ENCODE measurements at regions not wholly inside any gene's neighbourhood (a gene's known extent, or its start where the extent isn't known, plus 50 kb on each side); places are given as distances from the start of the nearest gene placed in this dataset.
A peak's percentile ranks its signal among the peaks of the same experiment; 100 is the strongest.
"Not testable (repeated sequence)": the region's sequence is repeated elsewhere in the genome, so short reads cannot be mapped to it uniquely, and the experiment has no call there.

GRCh38 chr5:176018598-176018997, 50.5 kb upstream of the THOC3 start:
- not testable (repeated sequence) for DNase-seq (ENCODE audit: low read depth)

DNA sequence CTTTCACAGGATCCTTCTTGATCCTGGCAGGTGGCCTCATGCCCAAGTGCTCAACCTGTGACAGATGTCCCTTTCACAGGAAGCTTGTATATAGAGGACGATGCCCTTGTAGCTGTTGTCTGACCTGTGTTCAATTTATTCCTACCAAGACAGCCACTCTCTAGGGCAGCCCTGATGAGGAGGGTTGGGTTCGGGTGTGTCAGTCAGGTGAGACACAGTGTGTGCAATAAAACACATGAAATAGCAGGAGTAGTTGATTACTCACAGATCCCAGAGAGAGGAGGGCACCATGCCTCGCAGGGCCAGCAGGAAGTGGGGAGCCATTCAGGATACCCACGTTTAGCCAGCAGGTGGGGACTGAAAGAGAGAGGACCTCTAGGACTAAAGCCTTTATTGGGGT, 52.7 kb upstream of the THOC3 start:
- DNase-seq (ENCODE audit: low read depth): not testable (repeated sequence)

DNA sequence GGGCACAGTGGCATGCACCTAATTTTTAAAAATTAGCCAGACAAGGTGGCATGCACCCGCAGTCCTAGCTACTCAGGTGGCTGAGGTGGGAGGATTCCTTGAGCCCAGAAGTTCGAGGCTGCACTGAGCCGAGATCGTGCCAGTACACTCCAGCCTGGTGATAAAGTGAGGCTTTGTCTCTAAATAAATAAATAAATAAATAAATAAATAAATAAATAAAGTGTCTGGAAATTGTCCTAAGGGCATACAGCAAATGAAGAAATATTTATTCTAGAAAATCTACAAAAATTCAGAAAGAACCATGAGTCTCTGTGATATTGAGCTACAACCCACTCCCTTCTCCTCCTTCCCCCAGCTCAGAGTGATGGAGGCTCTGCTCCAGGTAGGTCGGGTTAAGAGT, 55.4 kb upstream of the THOC3 start:
- DNase-seq (ENCODE audit: low read depth): not testable (repeated sequence)

DNA sequence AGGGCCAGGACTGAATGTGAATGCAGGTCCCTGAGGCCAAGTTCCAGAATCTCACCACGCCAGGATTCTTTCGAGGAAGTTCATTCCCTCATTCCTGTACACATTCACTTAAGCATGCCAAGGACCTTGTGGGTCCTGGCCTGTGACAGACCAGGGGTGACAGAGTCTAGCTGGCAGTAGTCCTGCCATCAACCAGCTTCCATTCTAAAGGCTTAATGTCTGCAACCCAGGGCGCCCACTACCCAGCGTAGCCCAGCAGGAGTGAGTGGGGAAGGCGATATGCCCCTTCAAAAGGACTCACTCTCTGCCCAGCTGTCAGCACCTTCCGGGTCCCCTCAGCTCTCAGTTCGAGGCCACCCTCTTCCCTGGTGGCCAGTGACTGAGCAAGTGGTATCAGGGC, 61.3 kb upstream of the THOC3 start:
- not testable (repeated sequence) for DNase-seq (ENCODE audit: low read depth)

- not testable (repeated sequence) for DNase-seq (ENCODE audit: low read depth)
Observed at GRCh38 chr5:176030361-176031117, 62.4 kb upstream of the THOC3 start.

- DNase-seq (ENCODE audit: low read depth): not testable (repeated sequence)
Observed at GRCh38 chr5:176031118-176031510, 63.0 kb upstream of the THOC3 start.

GRCh38 chr5:176033186-176033585, 65.1 kb upstream of the THOC3 start:
- not testable (repeated sequence) for DNase-seq (ENCODE audit: low read depth)

GRCh38 chr5:176034407-176035200, 66.5 kb upstream of the THOC3 start:
- not testable (repeated sequence) for DNase-seq (ENCODE audit: low read depth)

DNA sequence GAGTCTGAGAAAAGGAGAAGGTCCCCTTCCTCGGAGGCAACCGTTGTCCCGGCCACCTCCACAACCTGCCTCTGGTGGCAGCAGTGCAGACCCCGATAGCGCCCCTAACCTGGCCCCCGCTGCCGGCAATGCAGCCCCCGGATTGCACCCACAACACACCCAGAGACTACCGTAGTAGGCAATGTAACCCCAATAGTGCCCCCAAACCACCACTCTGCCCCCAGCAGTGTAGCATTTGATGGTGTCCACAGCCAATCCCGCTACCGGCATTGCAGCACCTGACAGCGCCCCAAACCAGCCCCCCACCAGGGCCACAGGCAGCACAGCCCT, 67.1 kb upstream of the THOC3 start:
- DNase-seq (ENCODE audit: low read depth): not testable (repeated sequence)

GRCh38 chr5:176035816-176036308, 67.7 kb upstream of the THOC3 start:
- DNase-seq (ENCODE audit: low read depth): not testable (repeated sequence)

GRCh38 chr5:176036391-176036790, 68.3 kb upstream of the THOC3 start:
- not testable (repeated sequence) for DNase-seq (ENCODE audit: low read depth)

DNA sequence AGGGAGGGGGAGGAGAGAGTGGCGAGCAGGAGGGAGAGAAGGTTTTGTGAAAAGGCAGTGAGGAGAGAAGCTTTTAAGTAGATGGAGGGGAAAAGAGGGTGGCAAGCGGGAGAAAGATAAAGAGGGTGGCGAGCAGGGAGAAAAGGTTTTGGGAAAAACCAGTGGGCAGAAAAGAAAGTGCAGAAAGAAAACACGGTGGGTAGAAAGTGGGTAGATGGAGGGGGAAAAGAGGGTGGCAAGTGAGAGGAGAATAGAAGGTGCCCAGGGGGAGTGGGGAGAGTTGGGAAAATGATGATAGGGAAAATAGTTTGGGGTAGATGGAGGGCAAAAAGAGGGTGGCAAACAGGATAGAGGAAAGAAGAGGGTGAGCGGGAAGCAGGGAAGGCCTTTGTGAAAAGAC, 69.1 kb upstream of the THOC3 start:
- DNase-seq (ENCODE audit: low read depth): not testable (repeated sequence)

DNA sequence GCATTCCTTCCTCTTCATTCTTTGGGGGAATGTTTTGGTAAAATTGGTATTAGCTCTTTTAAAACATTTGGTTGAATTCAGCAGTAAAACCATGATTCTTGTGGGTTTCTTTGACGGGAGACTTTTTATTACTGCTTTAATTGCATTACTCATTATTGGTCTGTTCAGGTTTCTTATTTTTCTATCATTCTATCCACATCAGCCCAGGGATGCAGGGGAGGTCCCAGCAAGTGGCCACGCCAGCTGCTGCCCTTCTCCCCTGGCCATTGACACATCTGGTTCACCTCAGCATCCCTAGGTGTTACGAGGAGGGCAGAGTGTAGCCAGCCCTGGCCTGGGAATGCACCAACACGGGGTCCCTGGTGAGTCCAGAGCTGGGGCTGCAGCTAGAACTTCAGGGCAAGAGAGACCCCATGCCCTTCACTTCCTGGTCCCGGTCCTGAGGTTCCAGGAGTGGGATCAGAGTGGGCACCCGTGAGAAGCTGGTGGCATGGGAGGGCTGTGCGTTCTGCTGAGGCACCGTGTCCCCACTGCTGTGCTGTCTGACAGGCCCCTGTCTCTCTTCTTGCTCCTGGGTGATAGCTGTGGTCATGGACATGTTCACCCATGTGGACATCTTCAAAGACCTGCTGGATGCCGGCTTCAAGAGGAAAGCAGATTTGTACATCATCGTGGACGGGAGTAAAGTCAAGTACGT, 72.1 kb upstream of the THOC3 start:
- not testable (repeated sequence) for DNase-seq (ENCODE audit: low read depth)

DNA sequence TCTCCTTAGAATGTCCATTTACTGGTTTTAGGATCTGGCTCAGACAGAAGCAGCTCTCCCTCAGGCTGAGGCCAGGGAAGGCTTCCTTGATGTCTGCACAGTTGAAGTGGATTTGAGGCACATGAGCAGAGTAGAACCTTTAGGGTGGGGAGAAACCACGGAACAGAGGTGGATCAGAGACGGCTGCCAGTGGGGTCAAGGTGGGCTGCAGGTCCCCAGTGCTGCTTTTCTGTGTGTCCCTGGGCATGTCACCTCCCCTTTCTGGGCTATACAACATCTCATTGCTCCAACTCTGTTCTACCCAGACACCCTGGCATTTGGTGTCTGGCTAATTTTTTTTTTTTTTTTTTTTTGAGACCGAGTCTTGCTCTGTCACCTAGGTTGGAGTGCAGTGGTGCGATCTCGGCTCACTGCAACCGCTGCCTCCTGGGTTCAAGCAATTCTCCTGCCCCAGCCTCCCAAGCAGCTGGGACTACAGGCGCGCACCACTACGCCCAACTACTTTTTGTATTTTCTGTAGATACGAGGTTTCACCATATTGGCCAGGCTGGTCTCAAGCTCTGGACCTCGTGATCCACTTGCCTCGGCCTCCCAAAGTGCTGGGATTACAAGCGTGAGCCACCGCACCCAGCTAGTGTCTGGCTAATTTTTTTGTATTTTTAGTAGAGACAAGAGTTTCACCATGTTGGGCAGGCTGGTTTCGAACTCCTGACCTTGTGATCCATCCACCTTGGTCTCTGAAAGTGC, 73.3 kb upstream of the THOC3 start:
- not testable (repeated sequence) for DNase-seq (ENCODE audit: low read depth)

GRCh38 chr5:176042020-176042658, 74.0 kb upstream of the THOC3 start:
- peak; percentile 44 for DNase-seq (ENCODE audit: low read depth)

DNA sequence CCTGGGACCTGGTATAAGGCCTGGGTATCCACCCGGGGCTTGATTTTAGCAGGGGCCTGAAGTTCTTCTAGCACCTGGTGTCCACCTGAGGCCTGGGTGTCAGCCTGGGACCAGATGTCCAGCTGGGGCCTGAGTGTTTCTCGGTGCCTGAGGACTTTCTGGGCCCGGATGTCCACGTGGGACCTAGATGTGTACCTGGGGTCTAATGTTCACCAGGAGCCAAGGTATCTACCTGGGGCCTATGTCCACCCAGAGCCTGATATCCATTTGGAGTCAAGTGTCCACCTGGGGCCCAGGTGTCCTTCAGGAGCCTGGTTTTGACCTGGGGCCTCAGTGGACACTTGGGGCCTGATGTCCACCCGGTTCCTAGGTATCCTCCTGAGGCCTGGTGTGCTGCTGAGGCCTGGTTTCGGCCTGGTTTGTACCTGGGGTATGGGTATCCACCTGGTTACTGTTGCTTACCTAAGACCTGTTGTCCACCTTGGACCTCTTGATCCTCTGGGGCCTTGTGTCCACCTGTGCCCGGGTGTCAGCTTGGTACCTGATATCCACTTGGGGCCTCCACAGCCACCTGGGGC, 75.2 kb upstream of the THOC3 start:
- DNase-seq (ENCODE audit: low read depth): not testable (repeated sequence)

DNA sequence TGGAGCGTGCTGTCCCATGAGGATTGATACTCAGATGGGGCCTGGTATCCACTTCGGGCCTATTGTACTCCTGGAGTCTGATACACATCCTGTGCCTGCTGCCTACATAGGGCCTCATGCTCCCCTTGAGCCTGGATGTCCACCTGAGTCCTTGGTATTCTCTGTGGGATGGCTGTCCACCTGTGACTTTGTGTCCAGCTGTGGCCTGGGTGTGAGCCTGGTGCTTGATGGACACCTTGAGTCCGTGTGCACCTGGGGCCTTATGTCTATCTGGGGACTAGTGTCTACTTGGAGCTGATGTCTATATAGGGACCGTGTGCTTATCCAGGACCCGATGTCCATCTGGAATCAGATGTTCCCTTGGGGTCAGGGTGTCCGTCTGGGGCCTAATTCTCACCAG, 75.9 kb upstream of the THOC3 start:
- not testable (repeated sequence) for DNase-seq (ENCODE audit: low read depth)

DNA sequence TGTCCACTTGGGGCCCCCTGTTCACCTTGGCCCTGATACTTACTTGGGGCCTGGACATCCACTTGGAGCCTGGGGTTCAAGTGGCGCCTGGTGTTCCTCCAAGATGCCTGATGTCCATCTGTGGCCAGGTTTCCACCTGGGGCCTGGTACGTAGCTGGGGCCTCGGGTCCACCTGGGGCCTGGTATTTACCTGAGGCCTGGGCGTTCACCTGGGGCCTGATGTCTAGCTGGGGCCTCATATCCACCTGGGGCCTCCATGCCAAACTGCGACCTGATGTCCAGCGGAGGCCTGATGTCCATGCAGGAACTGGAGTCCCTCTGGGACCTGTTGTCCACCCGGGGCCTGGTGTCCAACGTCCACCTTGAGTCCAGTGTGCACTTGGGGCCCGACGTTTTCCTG, 76.3 kb upstream of the THOC3 start:
- not testable (repeated sequence) for DNase-seq (ENCODE audit: low read depth)

DNA sequence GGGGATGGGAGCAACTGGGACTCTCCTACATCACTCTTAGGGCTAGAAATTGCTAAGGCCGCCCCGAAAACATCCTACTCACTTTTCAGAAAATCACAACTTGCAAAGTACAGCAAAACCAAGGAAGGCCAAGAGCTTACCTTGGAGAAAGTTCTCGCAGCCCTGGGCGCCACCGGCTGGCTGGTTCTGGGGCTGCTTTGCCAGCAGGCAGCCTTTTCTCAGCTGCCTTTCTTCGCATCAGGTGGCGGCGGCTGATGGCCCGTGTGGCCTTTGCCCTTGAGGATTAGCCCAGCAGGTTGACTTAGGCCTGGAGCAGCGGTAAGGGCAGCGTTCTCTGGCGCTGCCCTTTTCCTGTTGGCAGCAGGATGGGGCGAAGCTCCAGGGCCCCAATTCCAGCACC, 77.3 kb upstream of the THOC3 start:
- DNase-seq (ENCODE audit: low read depth): not testable (repeated sequence)

GRCh38 chr5:176048671-176049070, 80.6 kb upstream of the THOC3 start:
- DNase-seq (ENCODE audit: low read depth): not testable (repeated sequence)

All from stimulated activated CD4-positive, alpha-beta T cell treated with anti-CD3 and anti-CD28 coated beads, Interleukin-2, amount 100 ng/mL, for 4 hours (primary cell).